ENCODE measurements at regions not wholly inside any gene's neighbourhood (a gene's known extent, or its start where the extent isn't known, plus 50 kb on each side); places are given as distances from the start of the nearest gene placed in this dataset.

DNA sequence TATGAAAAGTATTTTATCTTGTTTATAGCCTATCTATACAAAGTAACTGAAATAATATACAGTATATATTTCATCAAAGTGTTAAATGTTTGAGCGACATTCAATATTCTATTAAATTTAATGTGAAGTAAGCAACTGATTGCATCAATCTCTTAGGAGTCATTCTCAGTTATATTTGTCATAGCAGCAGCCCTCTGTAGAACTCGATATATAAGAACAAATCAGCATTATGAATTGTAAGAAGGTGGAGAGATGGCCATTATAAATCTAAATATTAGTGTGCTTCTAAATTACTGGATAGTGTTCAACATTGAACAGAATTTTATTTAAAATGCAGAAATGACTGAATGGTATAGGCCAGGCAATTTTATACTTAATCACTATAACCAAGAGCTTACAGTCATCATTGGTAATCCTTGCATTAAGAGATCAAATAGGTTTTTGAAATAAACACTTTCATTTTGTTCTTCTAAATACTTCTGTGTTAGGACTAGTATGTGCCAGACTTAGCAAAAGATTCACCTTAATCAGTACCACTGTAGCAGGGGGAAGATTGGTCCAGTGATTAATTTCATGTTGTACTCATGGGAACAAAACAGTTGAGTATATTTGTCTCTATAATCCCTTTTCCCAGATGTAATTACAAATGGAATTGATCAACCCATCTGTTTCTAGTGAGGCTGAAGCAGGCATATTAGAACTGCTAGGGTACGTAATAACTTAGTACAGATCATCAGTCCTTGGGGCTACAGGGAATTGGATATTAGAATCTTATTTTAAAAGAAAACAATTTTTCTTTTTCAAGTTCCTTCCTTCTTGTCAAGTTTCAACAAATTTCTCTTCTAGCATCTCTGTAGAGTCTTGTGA, 108.3 kb upstream of the TYRP1 start:
- H3K4me3 ChIP-seq, result no peak overlapping the region
- H3K27ac ChIP-seq, result no peak overlapping the region
- TF ChIP-seq, protein P1, sequence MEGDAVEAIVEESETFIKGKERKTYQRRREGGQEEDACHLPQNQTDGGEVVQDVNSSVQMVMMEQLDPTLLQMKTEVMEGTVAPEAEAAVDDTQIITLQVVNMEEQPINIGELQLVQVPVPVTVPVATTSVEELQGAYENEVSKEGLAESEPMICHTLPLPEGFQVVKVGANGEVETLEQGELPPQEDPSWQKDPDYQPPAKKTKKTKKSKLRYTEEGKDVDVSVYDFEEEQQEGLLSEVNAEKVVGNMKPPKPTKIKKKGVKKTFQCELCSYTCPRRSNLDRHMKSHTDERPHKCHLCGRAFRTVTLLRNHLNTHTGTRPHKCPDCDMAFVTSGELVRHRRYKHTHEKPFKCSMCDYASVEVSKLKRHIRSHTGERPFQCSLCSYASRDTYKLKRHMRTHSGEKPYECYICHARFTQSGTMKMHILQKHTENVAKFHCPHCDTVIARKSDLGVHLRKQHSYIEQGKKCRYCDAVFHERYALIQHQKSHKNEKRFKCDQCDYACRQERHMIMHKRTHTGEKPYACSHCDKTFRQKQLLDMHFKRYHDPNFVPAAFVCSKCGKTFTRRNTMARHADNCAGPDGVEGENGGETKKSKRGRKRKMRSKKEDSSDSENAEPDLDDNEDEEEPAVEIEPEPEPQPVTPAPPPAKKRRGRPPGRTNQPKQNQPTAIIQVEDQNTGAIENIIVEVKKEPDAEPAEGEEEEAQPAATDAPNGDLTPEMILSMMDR (IDR thresholded peaks at IDR 0.05), result no peak
- DNase-seq (ENCODE audit: low spot score), result no peak

- DNase-seq (ENCODE audit: low spot score), result no peak
- TF ChIP-seq, protein P1 (IDR thresholded peaks at IDR 0.05), result no peak
- no peak overlapping the region for H3K27ac ChIP-seq
- no peak overlapping the region for H3K4me3 ChIP-seq
Measured at GRCh38 chr9:12595400-12595799, 97.8 kb upstream of the TYRP1 start.

DNA sequence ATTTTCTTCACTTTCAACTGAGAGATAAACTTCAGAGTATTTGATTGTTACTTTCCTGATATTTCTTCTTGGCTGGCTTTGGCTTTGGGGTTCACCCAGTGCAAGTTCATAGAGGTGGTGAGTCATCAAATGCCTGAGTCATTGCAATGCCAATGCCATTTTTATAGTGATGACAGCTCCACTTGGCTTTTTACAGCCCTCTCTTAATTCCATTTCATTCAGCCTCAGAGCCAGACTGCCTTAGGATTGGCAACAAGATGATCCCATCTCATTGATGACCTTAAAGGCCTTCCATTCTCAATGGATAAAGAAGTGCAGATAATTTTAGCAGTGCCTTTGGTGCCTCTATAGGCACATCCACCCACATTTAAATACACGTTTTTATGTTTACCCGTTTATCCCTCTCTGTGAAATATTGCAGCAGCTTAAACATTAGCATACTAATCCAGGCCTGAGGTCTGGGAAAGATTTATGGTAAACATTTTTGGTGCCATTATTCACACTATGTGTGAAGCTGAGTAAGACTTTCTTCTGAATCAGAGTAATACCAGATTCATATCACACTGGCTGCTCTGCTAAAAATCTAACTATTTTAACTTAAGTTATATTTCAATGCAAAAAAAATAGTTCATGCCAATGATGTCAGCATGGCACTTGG, 88.9 kb upstream of the TYRP1 start:
- H3K4me3 ChIP-seq, result no peak overlapping the region
- TF ChIP-seq, protein P1 (IDR thresholded peaks at IDR 0.05), result no peak
- no peak for DNase-seq (ENCODE audit: low spot score)
- H3K27ac ChIP-seq, result no peak overlapping the region

DNA sequence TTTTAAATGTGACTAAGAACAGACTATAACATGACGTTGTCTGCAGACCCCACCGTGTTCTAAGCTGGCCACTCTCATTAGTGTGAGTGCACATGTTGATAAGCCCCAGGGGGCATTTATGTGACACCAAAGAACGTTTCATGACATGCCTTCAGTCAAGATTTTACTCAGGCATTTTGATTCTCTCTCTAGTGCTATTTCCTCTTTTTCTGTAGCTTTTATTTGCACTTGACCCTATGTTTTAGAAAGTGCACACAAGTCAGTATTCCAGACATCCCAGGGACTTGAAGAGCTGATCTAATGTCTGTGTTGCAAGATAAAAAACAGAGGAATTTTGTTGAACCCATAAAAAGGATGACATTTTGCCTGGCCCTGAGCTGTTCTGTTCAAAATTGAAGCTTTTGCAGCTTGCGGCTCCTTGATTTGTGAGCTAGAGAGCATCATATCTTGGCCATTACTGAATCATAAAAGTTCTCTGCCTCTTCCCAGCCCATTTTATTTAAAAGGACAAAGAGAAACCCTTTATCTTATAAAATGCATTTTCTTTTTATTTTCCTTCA, 80.9 kb upstream of the TYRP1 start:
- Histone ChIP-seq H3K4me3 (no peak overlapping the region), H3K27ac (no peak overlapping the region)
- DNase-seq (ENCODE audit: low spot score), result no peak
- TF ChIP-seq, protein P1 (IDR thresholded peaks at IDR 0.05), result no peak

GRCh38 chr9:12613071-12613470, 80.1 kb upstream of the TYRP1 start:
- DNase-seq (ENCODE audit: low spot score), result no peak
- Histone ChIP-seq H3K4me3 (no peak overlapping the region), H3K27ac (no peak overlapping the region)
- TF ChIP-seq, protein P1 (IDR thresholded peaks at IDR 0.05), result no peak

GRCh38 chr9:12614488-12614887, 78.7 kb upstream of the TYRP1 start:
- Histone ChIP-seq H3K4me3 (no peak overlapping the region), H3K27ac (no peak overlapping the region)
- no peak for DNase-seq (ENCODE audit: low spot score)
- TF ChIP-seq, protein P1 (IDR thresholded peaks at IDR 0.05), result no peak

Measured in coronary artery (tissue), 2 donors.